ENCODE measurements at regions not wholly inside any gene's neighbourhood (a gene's known extent, or its start where the extent isn't known, plus 50 kb on each side); places are given as distances from the start of the nearest gene placed in this dataset.

DNA sequence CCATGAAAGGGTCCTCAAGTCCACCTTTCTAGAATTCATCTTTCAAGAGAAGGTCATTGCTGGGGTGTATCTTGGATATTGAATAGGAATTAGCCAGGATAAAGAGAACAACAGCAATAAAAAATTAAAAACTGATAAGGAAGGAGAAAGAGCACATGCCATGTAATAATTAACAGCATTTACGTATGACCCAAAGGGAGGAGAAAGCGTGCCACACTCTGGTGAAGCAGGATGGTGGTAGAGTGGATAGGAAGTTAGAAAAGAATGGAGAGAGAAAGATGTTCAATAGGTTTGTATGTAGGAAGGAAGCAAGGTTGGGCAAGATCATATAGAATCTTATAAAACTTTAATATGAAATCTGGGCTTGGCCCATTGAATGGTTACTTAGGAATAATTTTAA lies 751.5 kb downstream of the MAT2B start:
- H3K27me3 ChIP-seq (ENCODE audit: insufficient read depth, poor library complexity, severe bottlenecking), result peaks cover 4% of the 10 kb centered on the region
- no peak for ATAC-seq (ENCODE audit: low read depth)
- no peak for DNase-seq (ENCODE audit: low spot score)
- H3K27ac ChIP-seq (ENCODE audit: poor library complexity, severe bottlenecking), result no peak overlapping the region
- H3K4me3 ChIP-seq (ENCODE audit: severe bottlenecking), result no peak overlapping the region
- H3K9me3 ChIP-seq (ENCODE audit: severe bottlenecking), result no peaks in the 10 kb centered on the region
- no peaks in the 10 kb centered on the region for H3K36me3 ChIP-seq (ENCODE audit: low read depth)
- TF ChIP-seq, protein P1, sequence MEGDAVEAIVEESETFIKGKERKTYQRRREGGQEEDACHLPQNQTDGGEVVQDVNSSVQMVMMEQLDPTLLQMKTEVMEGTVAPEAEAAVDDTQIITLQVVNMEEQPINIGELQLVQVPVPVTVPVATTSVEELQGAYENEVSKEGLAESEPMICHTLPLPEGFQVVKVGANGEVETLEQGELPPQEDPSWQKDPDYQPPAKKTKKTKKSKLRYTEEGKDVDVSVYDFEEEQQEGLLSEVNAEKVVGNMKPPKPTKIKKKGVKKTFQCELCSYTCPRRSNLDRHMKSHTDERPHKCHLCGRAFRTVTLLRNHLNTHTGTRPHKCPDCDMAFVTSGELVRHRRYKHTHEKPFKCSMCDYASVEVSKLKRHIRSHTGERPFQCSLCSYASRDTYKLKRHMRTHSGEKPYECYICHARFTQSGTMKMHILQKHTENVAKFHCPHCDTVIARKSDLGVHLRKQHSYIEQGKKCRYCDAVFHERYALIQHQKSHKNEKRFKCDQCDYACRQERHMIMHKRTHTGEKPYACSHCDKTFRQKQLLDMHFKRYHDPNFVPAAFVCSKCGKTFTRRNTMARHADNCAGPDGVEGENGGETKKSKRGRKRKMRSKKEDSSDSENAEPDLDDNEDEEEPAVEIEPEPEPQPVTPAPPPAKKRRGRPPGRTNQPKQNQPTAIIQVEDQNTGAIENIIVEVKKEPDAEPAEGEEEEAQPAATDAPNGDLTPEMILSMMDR (IDR thresholded peaks at IDR 0.05; ENCODE audit: poor library complexity, severe bottlenecking), result no peak
- H3K4me1 ChIP-seq (ENCODE audit: insufficient read depth, poor library complexity, severe bottlenecking), result no peaks in the 10 kb centered on the region

DNA sequence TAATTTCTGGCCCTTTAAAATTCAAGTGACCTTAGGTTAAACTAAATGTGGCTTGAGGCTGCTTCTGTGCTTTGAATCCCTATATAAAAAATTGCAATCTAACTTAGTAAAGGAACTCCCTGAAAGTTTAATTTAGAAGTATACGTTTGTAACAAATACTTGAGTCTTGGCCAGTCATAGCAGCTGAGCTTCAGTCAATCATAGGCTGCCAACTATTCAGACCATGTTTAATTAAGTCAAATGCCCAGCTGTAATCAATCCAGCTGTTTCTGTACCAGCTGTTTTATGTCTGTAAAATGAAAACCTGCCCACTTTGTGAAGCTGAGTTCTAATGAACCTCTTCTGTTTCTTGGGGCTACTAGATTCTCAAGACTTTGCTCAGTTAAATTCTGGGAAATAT lies 760.1 kb downstream of the MAT2B start:
- Histone ChIP-seq H3K36me3 (ENCODE audit: low read depth) (no peaks in the 10 kb centered on the region), H3K4me3 (ENCODE audit: severe bottlenecking) (no peak overlapping the region), H3K27me3 (ENCODE audit: insufficient read depth, poor library complexity, severe bottlenecking) (no peaks in the 10 kb centered on the region), H3K4me1 (ENCODE audit: insufficient read depth, poor library complexity, severe bottlenecking) (no peaks in the 10 kb centered on the region), H3K27ac (ENCODE audit: poor library complexity, severe bottlenecking) (no peak overlapping the region), H3K9me3 (ENCODE audit: severe bottlenecking) (no peaks in the 10 kb centered on the region)
- TF ChIP-seq, protein P1 (IDR thresholded peaks at IDR 0.05; ENCODE audit: poor library complexity, severe bottlenecking), result no peak
- ATAC-seq (ENCODE audit: low read depth) (no peak), DNase-seq (ENCODE audit: low spot score) (no peak)

DNA sequence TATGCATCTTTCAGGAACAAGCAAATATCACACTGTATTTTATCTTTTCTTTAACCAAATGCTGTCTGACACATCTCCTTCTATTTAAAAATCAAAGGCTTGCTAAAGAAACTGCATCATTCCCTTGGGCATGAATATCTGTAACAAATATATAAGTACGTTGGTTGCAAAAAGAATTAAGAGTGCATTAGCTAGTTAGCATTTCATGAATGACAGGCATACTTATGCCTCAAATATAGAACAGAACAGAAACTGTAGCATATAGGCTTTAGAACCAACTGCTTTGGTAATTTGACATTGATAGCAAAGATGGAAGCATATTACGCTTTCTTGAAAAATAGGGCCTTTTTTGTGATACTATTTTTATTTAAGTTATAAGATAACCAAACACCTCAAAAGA lies 761.2 kb downstream of the MAT2B start:
- H3K36me3 ChIP-seq (ENCODE audit: low read depth), result no peaks in the 10 kb centered on the region
- DNase-seq (ENCODE audit: low spot score), result no peak
- no peaks in the 10 kb centered on the region for H3K4me1 ChIP-seq (ENCODE audit: insufficient read depth, poor library complexity, severe bottlenecking)
- TF ChIP-seq, protein P1 (IDR thresholded peaks at IDR 0.05; ENCODE audit: poor library complexity, severe bottlenecking), result no peak
- H3K4me3 ChIP-seq (ENCODE audit: severe bottlenecking), result no peak overlapping the region
- no peak for ATAC-seq (ENCODE audit: low read depth)
- H3K27ac ChIP-seq (ENCODE audit: poor library complexity, severe bottlenecking), result no peak overlapping the region
- H3K27me3 ChIP-seq (ENCODE audit: insufficient read depth, poor library complexity, severe bottlenecking), result no peaks in the 10 kb centered on the region
- peaks cover 4% of the 10 kb centered on the region for H3K9me3 ChIP-seq (ENCODE audit: severe bottlenecking)

DNA sequence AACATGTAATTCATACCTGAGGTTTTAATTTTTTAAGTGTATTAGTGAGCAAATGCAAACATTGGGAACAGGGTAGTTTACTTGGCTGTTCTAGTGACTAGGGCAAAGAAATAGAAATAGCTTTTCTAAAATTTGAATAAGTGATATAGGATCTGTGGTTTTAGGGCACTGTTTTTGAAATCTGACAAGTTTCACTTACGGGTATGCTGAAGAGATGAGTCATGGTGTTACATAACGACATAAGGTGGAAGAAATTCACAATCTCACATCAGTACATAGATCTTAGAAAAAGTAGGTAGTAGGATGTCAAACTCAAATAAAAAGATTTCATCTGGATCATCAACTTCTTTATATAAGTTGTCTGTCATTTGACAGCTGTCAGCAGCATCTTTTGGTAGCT lies 772.3 kb downstream of the MAT2B start:
- peak; percentile 53; the same call in 2 of the 3 replicates for ATAC-seq (ENCODE audit: low read depth)
- peaks cover 6% of the 10 kb centered on the region for H3K27me3 ChIP-seq (ENCODE audit: insufficient read depth, poor library complexity, severe bottlenecking)
- H3K4me1 ChIP-seq (ENCODE audit: insufficient read depth, poor library complexity, severe bottlenecking), result no peaks in the 10 kb centered on the region
- no peak overlapping the region for H3K4me3 ChIP-seq (ENCODE audit: severe bottlenecking)
- H3K9me3 ChIP-seq (ENCODE audit: severe bottlenecking), result no peaks in the 10 kb centered on the region
- no peaks in the 10 kb centered on the region for H3K36me3 ChIP-seq (ENCODE audit: low read depth)
- TF ChIP-seq, protein P1 (IDR thresholded peaks at IDR 0.05; ENCODE audit: poor library complexity, severe bottlenecking), result no peak
- no peak for DNase-seq (ENCODE audit: low spot score)
- no peak overlapping the region for H3K27ac ChIP-seq (ENCODE audit: poor library complexity, severe bottlenecking)

DNA sequence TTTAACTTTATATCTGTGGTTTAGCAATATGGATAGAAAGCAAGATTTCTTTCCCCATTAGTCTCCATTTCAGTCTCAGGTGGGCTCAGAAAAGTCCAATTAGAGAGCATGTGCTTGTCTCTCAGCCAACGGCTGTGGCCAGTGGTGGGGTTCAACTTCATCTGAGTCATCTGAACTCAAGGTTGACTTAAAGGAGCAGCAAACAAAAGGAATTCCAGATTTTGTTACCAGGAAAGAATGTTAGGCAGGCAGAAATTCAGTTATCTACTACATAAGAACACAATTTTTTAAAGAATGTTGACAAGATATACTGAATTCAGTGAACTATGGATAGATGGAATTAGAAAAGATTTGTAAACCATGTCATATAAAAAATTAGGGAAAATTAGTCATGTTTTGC lies 784.1 kb downstream of the MAT2B start:
- ATAC-seq (ENCODE audit: low read depth) (no peak), DNase-seq (ENCODE audit: low spot score) (no peak)
- H3K27ac ChIP-seq (ENCODE audit: poor library complexity, severe bottlenecking), result no peak overlapping the region
- no peak overlapping the region for H3K4me3 ChIP-seq (ENCODE audit: severe bottlenecking)
- H3K27me3 ChIP-seq (ENCODE audit: insufficient read depth, poor library complexity, severe bottlenecking), result peaks cover 6% of the 10 kb centered on the region
- TF ChIP-seq, protein P1 (IDR thresholded peaks at IDR 0.05; ENCODE audit: poor library complexity, severe bottlenecking), result no peak
- no peaks in the 10 kb centered on the region for H3K36me3 ChIP-seq (ENCODE audit: low read depth)
- H3K4me1 ChIP-seq (ENCODE audit: insufficient read depth, poor library complexity, severe bottlenecking), result no peaks in the 10 kb centered on the region
- peaks cover 2% of the 10 kb centered on the region for H3K9me3 ChIP-seq (ENCODE audit: severe bottlenecking)
